GM19452 (cell line): ENCODE measurements at regions not wholly inside any gene's neighbourhood (a gene's known extent, or its start where the extent isn't known, plus 50 kb on each side); places are given as distances from the start of the nearest gene placed in this dataset.
A peak's percentile ranks its signal among the peaks of the same experiment; 100 is the strongest.
"Not testable (repeated sequence)": the region's sequence is repeated elsewhere in the genome, so short reads cannot be mapped to it uniquely, and the experiment has no call there.

Source experiments
- ATAC-seq: cut with Tn5 transposase; IDR thresholded peaks from one replicate; pipeline ENCODE4 v1.9.1; 2021; ENCODE audit not compliant: unreplicated experiment

DNA sequence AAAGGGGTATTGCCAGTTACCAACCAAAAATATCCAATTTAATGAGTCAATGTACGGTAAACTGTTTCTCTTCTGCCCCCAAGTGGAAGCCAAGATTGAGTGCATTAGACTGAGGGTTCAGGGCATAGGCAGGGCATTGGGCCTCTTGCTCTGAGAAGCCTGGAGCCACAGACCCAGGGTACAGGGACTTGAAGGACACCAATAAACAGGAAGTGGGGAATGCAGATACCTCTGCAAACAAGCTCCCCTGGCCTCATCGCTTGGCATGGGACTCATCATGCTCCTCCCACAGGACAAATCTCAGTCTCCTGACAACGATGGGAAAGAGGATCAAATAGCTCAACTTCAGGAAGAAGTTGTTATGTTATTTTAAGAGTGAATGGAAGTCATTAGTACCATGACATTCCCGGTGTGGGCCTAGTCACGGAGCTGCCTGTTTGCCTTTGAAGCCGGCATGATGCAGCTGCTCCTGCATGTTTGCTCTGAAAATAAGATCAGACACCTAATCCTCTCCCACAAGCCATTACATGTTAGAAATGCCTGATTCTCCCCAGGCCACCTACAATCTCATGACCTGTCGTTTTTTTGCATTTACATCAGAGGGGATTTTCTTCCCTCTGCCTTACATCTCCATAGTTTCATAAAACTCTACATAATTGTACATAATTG, 224.2 kb downstream of the RCHY1 start:
- no peak for ATAC-seq

DNA sequence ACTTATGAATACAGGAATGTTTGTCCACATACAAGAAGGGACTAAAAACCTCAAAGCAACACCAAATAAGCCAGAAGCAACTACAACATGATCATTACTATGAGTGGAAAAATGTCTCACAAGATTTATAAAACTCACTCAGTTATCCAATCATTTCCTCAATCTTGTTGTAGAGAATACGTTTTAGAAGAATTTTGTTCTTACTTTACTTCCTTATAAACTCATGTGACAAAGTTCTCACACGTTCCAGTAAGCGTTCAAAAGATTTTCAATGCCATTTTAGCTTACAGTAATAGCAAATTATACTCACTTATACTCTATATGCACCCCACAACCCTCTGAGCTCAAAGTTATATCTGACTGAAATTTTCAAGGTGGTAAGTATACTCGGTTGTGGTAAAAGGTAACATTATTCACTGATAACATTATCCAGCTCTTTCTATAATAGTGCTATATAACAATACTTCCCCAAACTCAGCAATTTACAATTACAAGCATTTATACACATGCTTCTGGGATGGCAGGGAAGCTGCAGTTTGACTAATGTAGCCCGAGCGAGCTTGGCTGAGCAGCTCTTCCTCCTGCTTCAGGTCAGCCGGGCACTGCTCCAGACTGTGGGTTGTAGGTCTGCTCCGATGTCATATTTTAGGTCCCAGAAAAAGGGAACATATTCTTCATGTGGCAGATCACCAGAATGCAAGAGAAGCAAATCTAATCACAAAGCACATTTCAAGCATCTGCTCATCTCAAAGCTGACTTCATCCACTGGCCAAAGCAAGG, 226.3 kb downstream of the RCHY1 start:
- ATAC-seq = no peak

DNA sequence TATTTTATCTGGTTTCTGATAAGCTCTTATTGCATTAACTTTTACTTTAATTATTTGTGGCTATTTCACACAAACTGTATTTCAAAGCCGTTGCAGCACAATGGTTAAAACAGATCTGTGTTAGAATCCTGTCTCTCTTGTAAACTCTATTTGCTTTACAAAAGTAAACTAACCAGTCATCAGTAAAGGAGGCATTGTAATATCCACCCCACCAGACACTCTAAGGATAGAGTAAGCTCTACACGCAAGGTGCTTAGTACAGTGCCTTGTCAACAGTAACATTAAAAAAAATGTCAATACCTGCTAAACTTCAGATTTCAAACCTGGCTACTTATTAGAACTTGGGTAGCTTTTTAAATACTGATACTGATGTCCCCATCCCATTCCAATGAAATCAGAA, 228.4 kb downstream of the RCHY1 start:
- ATAC-seq = no peak

DNA sequence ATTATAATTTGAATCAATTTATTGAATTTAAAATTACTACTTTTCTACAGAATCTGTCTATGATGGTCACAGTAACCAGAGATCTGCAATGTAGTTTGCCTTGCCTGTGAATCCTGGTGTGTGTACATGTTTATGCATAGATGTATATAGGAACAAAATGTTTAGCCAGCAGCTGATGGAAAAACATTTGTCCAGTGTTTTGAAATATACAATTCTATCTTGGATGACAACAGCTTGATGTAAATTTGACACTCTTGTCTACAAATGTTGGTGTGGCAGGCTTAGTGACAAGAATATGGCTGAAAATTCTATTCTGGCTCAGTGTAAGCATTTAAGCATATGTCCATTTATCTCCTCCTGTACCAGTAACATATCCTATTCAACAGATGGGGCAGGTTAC, 229.4 kb downstream of the RCHY1 start:
- ATAC-seq = no peak

DNA sequence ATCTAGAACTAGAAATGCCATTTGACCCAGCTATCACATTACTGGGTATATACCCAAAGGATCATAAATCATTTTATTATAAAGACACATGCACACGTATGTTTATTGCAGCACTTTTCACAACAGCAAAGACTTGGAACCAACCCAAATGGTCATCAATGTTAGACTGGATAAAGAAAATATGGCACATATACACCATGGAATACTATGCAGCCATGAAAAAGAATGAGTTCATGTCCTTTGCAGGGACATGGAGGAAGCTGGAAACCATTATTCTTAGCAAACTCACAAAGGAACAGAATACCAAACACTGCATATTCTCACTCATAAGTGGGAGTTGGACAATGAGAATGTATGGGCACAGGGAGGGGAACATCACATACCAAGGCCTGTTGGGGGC, 233.7 kb downstream of the RCHY1 start:
- not testable (repeated sequence) for ATAC-seq

DNA sequence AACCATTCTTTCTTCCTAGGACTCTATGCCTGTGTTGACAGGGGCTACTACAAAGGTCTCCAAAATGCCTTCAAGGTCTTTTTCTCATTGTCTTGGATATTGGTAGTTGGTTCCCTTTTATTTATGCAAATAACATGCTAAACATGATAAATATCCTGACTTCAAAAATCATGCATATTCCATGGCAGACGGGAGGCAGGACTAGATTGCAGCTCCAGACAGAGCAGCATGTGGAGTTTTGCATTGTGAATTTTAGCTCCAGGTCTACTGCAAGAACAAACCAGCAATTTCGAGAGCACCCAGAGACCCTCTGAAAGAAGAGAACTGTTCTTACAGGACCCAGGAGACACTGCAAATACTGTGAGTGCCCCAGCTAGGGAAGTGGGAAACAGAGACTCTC, 254.9 kb downstream of the RCHY1 start:
- ATAC-seq = no peak

DNA sequence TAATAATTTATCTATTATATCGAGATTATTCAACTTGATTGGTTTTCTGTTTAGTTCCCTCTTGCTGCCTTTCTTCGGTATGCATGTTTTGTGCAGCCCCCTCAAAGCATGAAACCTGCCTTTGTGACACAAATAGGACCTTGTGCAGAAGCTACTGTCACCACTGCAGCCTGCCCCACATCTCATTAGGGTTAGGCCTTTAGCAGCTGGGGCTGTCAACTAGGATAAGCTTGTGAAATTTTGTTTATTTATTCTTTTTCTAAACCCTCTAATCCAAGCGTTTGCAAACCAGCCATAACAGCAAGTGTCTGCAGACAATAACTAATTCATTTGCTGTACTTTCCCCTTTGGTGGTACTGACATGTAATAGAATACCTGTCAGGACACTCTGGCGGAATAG, 258.9 kb downstream of the RCHY1 start:
- no peak for ATAC-seq

DNA sequence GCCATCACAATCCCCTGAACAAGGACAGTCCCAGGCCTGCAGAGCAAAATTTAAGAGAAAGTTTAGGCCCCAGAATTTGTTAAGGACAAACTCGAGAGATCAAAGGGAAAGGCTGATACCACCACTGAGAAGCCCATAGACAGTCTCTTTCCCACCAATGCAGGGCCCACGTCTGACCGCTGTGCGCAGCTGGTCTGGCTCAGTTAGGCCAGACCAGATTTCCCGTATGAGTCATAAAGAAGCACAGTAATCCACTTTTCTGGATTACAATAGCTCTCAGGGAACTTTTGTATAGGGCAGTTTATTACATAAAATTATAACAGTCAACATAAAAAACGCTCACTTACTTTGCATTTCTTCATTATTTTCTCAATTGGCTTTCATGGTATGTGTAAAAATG, 259.5 kb downstream of the RCHY1 start:
- no peak for ATAC-seq

DNA sequence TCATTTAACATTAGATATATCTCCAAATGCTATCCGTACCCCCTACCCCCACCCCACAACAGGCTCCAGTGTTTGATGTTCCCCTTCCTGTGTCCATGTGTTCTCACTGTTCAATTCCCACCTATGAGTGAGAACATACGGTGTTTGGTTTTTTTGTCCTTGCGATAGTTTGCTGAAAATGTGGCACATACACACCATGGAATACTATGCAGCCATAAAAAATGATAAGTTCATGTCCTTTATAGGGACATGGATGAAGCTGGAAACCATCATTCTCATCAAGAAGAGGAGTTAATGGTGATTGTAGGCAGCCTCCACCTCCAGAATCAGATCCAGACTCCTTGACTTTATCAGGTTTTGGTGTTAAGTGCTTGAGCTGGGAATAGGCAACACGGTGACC, 261.1 kb downstream of the RCHY1 start:
- not testable (repeated sequence) for ATAC-seq

DNA sequence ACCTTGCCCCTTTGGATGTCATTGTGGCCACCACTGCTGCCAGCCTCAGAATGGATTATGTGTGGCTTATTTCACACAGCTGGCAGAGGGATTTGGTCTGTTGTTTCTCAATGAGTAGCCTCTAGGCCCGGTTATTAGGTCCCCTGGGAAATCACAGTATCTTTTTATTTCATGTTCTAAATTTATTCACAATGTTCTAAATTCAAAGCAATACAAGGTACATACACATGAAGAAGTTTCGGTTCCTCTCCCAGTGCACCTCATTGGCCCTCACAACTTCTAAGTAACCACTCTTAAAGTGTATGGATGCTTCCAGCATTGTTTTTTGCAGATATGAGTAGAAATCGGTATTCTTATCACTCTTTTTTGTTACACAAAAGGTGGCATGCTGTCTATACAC, 262.7 kb downstream of the RCHY1 start:
- ATAC-seq = peak; percentile 66

DNA sequence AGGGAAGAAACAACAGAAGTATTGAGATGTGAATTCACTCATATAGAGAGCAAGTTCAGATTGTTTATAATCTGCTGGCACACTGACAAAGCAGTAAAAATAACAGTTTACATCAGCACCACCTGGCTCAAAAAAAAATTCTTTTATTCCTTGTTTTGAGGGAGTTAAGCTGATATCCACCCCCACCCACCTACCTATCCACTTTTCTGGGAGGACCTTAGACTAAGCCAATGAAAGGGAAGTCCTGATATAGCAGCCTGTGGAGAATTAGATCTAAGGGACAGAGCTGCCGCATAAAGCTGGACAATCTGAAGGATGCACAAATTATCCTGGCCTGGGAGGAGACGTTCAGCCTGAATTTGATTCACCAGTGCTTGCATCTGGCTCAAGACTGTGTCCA, 264.5 kb downstream of the RCHY1 start:
- ATAC-seq = no peak

DNA sequence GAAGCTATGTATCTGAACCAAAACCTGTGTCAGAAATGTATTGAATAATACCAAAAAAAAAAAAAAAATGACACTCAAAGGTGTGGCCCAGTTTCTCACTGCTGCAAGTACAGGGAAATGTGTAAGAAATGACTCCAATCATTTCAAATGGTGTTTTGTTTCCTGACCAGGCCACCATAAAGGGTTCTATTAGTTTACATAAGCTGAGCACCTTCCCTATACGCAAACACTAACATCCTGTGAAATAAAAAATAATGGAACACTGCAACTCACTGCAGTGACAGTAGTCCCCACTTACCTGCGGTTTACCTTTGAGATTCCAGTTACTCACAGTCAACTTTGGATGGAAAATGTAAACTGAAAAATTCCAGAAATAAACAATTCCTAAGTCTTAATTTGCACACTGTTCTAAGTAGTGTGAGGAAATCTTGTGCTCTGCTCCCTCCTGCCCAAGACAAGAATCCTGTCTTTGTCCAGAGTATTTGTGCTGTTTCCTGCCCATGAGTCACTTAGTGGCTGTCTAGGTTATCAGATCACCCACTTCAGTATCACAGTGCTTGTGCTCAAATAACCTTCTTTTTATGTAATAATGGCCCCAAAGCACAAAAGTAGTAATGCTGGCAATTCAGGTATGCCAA, 265.3 kb downstream of the RCHY1 start:
- ATAC-seq = no peak

DNA sequence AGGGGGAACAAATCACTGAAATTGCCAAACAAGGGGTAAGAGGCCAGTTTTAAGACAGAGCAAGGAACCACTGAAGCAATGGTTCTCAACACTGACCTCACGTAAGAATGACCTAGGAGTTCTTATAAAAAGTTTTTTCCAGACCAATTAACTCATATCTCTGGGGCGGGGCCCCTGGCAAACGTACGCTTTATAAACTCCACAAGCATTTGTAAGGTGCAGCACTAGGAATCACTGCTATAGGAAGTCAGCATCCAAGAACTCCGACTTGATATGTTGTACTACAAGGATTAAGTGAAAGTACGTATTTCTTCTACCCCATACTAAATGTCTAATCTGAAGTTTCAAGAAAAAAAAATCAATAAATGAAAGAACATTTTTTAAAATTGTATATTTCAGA, 269.9 kb downstream of the RCHY1 start:
- ATAC-seq = no peak

DNA sequence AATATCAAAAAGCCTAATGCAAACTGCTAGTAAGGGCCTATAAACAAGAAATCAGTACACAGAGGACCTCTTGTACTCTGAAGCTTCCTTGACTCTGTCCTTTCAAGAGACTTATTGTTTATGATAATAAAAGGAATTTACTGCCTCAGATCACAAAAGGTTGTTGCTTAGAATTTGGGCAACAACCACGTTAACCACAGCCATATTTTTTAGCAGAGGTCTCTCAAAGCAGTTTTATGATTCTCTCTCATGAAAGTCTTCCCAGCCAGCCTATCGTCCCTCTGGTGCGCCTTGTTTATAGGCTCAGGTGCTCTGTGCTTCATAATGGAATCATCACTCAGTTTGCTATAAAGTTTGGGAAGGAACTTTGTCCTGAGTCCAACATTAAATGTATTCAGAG, 270.6 kb downstream of the RCHY1 start:
- ATAC-seq = no peak

DNA sequence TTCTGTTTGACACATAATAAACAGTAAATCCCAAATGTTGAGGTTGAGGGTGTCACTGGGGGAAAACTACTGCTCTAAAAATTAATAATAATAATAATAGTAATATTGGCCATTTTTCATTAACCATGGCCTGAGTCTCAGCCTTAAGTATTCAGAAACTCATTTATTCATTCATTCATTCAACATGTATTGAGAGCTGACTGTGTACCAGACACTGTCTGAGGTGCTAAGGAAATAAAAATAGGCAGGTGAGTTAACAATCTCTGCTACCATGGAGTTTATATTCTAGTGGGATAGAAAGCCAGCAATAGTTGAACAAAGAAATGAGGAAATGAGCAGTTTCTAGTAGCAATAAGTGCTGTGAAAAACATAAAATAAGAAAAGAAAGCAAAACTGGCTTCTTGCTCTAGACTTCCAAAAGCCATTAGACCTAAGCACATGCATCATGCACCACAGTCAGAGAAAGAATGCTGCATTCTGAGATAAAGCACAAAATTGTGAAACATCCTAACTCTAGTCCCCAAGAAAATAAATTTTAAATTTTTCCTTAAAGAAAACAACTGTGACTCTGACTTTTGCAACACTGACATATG, 278.7 kb downstream of the RCHY1 start:
- ATAC-seq = peak; percentile 99

DNA sequence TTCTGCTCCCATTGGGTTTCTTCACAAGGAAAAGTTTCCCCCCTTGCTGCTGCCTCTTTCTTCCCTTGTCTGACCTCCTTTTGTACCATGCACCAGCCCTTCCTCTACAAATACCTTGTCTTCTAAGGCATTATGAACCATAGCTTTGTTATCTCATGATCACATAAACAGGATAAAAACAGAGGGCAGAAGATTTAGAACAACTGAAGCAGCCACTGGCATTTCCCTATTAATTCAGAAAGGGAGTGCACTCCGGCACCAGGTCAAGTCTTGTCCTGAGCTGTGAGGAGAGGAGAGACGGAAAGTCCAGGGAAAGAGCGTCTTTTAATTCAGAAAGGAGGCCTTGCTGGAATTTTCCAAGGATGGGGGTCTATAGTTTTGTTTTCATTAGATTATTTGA, 281.7 kb downstream of the RCHY1 start:
- no peak for ATAC-seq

DNA sequence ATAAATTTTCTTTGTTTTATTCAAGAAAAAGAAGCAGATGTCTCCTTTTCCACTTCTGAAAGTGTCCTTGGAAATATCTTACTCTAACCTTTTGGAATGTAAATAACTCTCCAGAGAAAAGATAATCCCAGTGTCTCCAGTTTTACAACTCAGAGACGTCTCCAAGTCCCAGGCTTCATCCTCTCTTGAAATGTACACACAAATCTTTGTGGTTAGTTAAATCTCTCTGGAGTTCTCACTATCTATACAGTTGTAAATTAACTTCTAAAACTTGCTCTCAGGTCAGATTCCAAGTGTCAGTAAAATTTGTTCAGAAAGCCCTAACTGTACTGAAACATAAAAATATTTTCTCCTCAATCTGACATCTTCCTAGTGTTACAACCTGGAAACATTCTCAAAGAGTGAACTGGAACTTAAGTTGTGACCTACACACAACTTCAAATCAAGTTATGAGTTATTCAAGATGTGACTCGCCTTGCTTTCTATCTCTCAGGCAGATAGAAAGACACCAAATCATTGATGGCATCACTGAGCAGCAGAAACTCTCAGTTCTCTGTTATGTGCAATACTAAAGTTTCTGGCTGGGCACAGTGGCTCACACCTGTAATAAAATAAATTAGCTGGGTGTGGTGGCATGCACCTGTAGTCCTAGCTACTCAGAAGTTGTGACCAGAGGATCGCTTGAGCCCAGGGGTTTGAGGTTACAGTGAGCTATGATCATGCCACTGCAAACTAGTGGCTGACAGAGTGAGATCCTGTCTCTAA, 284.2 kb downstream of the RCHY1 start:
- ATAC-seq = peak; percentile 85

DNA sequence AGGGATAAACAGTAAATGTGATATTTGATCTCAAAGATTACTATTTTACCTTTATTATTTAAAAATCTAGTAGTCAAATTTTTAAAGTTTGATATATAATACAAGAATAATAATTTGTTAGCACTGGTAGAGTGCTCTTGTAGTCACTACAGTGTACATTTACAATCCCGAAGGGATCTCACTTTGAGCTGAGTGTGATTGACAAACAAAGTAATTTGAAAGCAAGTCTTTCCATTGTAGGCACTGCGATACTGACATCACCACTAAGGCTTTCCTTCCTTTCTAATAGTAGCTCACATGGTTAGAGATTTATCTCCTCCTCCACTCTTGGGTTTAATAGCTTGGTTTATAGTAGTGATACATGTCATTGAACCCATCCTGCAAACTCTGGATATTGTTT, 280.6 kb downstream of the PARM1 start:
- no peak for ATAC-seq

DNA sequence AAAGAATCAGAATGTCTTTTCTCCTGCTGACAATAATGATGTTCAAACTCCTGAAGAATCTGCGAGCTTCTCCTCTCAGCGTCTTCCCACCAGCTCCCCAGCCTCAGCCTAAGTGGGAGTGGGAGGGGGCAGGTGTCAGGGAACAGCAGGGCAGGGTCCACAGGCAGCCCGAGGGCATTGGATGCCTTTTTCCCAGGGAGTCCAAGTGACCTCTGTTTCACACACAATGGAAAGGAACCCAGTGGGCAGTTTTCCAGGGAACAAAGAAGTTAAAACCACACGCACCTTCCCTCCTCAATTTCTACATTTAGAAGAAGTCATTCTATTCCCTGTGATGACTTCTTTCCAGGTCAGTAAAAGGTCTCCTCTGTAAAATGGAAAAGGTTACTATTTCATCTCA, 278.5 kb downstream of the PARM1 start:
- no peak for ATAC-seq

DNA sequence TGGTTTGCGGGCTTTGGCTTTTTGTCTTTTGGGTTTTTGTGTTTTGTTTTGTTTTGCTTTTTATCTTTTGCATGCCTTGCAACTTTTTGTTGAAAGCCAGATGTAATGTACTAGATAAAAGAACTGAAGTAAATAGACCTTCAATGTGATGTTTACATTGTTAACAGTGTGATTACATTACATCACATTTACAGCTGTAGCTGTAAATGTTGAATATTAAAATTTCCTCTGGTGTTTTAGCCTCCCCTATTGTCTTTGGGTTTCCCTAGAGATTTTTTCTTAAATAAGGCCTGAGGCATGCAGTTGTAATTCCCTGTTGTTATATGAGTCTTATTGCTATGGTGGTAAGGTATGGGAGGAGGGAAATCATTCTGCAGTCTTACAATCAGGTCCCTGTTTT, 275.0 kb downstream of the PARM1 start:
- no peak for ATAC-seq

DNA sequence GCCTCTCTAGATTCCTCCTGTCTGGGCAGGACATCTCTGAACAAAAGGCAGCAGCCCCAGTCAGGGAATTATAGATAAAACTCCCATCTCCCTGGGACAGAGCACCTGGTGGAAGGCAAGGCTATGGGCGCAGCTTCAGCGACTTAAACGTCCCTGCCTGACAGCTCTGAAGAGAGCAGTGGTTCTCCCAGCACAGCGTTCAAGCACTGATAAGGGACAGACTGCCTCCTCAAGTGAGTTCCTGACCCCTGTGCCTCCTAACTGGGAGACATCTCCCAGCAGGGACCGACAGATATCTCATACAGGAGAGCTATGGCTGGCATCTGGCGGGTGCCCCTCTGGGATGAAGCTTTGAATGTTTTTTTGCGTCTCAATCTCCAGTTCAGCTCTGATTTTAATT, 262.2 kb downstream of the PARM1 start:
- ATAC-seq = no peak
